ENCODE measurements at regions not wholly inside any gene's neighbourhood (a gene's known extent, or its start where the extent isn't known, plus 50 kb on each side); places are given as distances from the start of the nearest gene placed in this dataset.

GRCh38 chr5:61965069-61965468, 340.9 kb upstream of the KIF2A start:
- DNase-seq (ENCODE audit: low read depth): no peak

- DNase-seq (ENCODE audit: low read depth): no peak
Measured at GRCh38 chr5:61965490-61965889, 340.5 kb upstream of the KIF2A start.

GRCh38 chr5:61966296-61966955, 339.6 kb upstream of the KIF2A start:
- DNase-seq (ENCODE audit: low read depth): no peak

- no peak for DNase-seq (ENCODE audit: low read depth)
Measured at GRCh38 chr5:61966997-61967396, 339.0 kb upstream of the KIF2A start.

GRCh38 chr5:61967681-61968080, 338.3 kb upstream of the KIF2A start:
- DNase-seq (ENCODE audit: low read depth): no peak

- DNase-seq (ENCODE audit: low read depth): no peak
Measured at GRCh38 chr5:61969347-61969746, 336.7 kb upstream of the KIF2A start.

GRCh38 chr5:61969755-61970154, 336.3 kb upstream of the KIF2A start:
- no peak for DNase-seq (ENCODE audit: low read depth)

- DNase-seq (ENCODE audit: low read depth): no peak
Measured at GRCh38 chr5:61970218-61970617, 335.8 kb upstream of the KIF2A start.

- DNase-seq (ENCODE audit: low read depth): no peak
Measured at GRCh38 chr5:61974680-61975079, 331.3 kb upstream of the KIF2A start.

GRCh38 chr5:61981886-61982285, 324.1 kb upstream of the KIF2A start:
- DNase-seq (ENCODE audit: low read depth): no peak

GRCh38 chr5:61991430-61991829, 314.6 kb upstream of the KIF2A start:
- no peak for DNase-seq (ENCODE audit: low read depth)

GRCh38 chr5:61991866-61992265, 314.1 kb upstream of the KIF2A start:
- DNase-seq (ENCODE audit: low read depth): no peak

GRCh38 chr5:61993295-61993927, 312.6 kb upstream of the KIF2A start:
- no peak for DNase-seq (ENCODE audit: low read depth)

GRCh38 chr5:61994171-61994570, 311.8 kb upstream of the KIF2A start:
- DNase-seq (ENCODE audit: low read depth): no peak

- no peak for DNase-seq (ENCODE audit: low read depth)
Measured at GRCh38 chr5:61995486-61995885, 310.5 kb upstream of the KIF2A start.

- DNase-seq (ENCODE audit: low read depth): no peak
Measured at GRCh38 chr5:61999371-61999770, 306.6 kb upstream of the KIF2A start.

- no peak for DNase-seq (ENCODE audit: low read depth)
Measured at GRCh38 chr5:62000646-62001045, 305.4 kb upstream of the KIF2A start.

- no peak for DNase-seq (ENCODE audit: low read depth)
Measured at GRCh38 chr5:62001640-62002039, 304.4 kb upstream of the KIF2A start.

- DNase-seq (ENCODE audit: low read depth): no peak
Measured at GRCh38 chr5:62002436-62002835, 303.6 kb upstream of the KIF2A start.

- DNase-seq (ENCODE audit: low read depth): no peak
Measured at GRCh38 chr5:62005551-62005950, 300.5 kb upstream of the KIF2A start.

GRCh38 chr5:62007457-62007856, 298.5 kb upstream of the KIF2A start:
- no peak for DNase-seq (ENCODE audit: low read depth)

- DNase-seq (ENCODE audit: low read depth): no peak
Measured at GRCh38 chr5:62011089-62011664, 294.8 kb upstream of the KIF2A start.

- DNase-seq (ENCODE audit: low read depth): no peak
Measured at GRCh38 chr5:62017092-62017491, 288.9 kb upstream of the KIF2A start.

- DNase-seq (ENCODE audit: low read depth): no peak
Measured at GRCh38 chr5:62029303-62029702, 276.7 kb upstream of the KIF2A start.

All from stimulated activated CD8-positive, alpha-beta memory T cell treated with anti-CD3 and anti-CD28 coated beads, Interleukin-12 subunit alpha, Interleukin-12 subunit beta, amount 100 ng/mL, for 4 hours (primary cell).